Ovary (tissue), 7 donors: ENCODE measurements at regions not wholly inside any gene's neighbourhood (a gene's known extent, or its start where the extent isn't known, plus 50 kb on each side); places are given as distances from the start of the nearest gene placed in this dataset.

ENCODE experiments used
- DNase-seq, 5 donors: peaks; one replicate each; pipeline ENCODE4 v3.0.0-alpha.2; 2019 to 2020
- H3K27ac ChIP-seq, 2 donors: fragments of 200-600 bp; one replicate each; pipeline versions ENCODE4 v1.5.1 to v1.8.0; 2019 to 2022
- H3K27me3 ChIP-seq: fragments of 200-600 bp; one replicate; pipeline ENCODE4 v1.8.0; 2022
- H3K36me3 ChIP-seq: fragments of 200-600 bp; sonication (generic); one replicate; pipeline ENCODE4 v1.5.1; 2019
- H3K4me1 ChIP-seq: one replicate; pipeline ENCODE4 v1.8.1; 2013; ENCODE audit warnings: mild to moderate bottlenecking, moderate library complexity; ENCODE audit not compliant: insufficient read depth
- H3K4me3 ChIP-seq: fragments of 200-600 bp; sonication (generic); one replicate; pipeline ENCODE4 v1.5.1; 2017
- H3K9me3 ChIP-seq, 2 donors: fragments of 200-600 bp in 1 of 2; sonication (generic) in 1 of 2; one replicate each; pipeline versions ENCODE4 v1.5.1 to v1.8.1; 2013 to 2019; ENCODE audit warnings: mild to moderate bottlenecking in 1 of 2, moderate library complexity in 1 of 2
- EP300 ChIP-seq: sonication (generic); formaldehyde crosslinking; IDR thresholded peaks from one replicate; pipeline ENCODE4 v1.6.1; 2017; ENCODE audit warnings: antibody characterized with exemption
- POLR2A ChIP-seq: fragments of 450-650 bp; IDR thresholded peaks from one replicate; pipeline ENCODE4 v1.6.1; 2017; ENCODE audit warnings: antibody characterized with exemption, mild to moderate bottlenecking, moderate library complexity
- WGBS, 3 donors: extraction: QIAGEN DNeasy Blood & Tissue Kit in 1 of 3; methylation state at CpG; one replicate each; pipeline versions ENCODE4 v1.1.5 to v1.1.7; 2013 to 2017; 5-methylcytosine and 5-hydroxymethylcytosine counted together
- intact Hi-C, 4 donors: fragments of 100-400 bp; cut with DNase I; formaldehyde crosslinking; loops; one replicate each; pipeline versions ENCODE4 v1.11.0 to v1.15.1; 2022 to 2023
- TF ChIP-seq, protein P1 (sequence below), 3 donors: fragments of 450-650 bp in 2 of 3; fragments of 200-600 bp in 1 of 3; IDR thresholded peaks; one replicate each; pipeline versions ENCODE4 v1.5.1 to v1.8.0; 2016 to 2022; ENCODE audit warnings: antibody characterized with exemption in 3 of 3, mild to moderate bottlenecking in 1 of 3
- donor health status: DM: no; HTN: no; CAD: no; lungs with moderate emphysema.
- donor health status: DM: no; HTN: no; CAD: no.
- donor health status: Bipolar disorder and iron deficiency.
- donor health status: DM: no; HTN: no; CAD: no.
- donor health status: DM: yes; HTN: yes; CAD: no.

GRCh38 chrX:124726881-124727280 is 380.5 kb downstream of the SH2D1A start:
- H3K27me3 ChIP-seq: no peaks in the 10 kb centered on the region
- no peak for DNase-seq
- H3K4me3 ChIP-seq: no peak overlapping the region
- TF ChIP-seq, protein P1, sequence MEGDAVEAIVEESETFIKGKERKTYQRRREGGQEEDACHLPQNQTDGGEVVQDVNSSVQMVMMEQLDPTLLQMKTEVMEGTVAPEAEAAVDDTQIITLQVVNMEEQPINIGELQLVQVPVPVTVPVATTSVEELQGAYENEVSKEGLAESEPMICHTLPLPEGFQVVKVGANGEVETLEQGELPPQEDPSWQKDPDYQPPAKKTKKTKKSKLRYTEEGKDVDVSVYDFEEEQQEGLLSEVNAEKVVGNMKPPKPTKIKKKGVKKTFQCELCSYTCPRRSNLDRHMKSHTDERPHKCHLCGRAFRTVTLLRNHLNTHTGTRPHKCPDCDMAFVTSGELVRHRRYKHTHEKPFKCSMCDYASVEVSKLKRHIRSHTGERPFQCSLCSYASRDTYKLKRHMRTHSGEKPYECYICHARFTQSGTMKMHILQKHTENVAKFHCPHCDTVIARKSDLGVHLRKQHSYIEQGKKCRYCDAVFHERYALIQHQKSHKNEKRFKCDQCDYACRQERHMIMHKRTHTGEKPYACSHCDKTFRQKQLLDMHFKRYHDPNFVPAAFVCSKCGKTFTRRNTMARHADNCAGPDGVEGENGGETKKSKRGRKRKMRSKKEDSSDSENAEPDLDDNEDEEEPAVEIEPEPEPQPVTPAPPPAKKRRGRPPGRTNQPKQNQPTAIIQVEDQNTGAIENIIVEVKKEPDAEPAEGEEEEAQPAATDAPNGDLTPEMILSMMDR (IDR thresholded peaks at IDR 0.05): no peak
- TF ChIP-seq POLR2A (no peak), EP300 (no peak)
- intact Hi-C loops: no loop called here
- H3K27ac ChIP-seq: no peak overlapping the region
- H3K36me3 ChIP-seq: no peaks in the 10 kb centered on the region
- no peaks in the 10 kb centered on the region for H3K4me1 ChIP-seq
- H3K9me3 ChIP-seq: no peaks in the 10 kb centered on the region
- WGBS, 3 donors: 60 to 79% (median 71%) methylated on average over 1 of the region's 1 CpG

DNA sequence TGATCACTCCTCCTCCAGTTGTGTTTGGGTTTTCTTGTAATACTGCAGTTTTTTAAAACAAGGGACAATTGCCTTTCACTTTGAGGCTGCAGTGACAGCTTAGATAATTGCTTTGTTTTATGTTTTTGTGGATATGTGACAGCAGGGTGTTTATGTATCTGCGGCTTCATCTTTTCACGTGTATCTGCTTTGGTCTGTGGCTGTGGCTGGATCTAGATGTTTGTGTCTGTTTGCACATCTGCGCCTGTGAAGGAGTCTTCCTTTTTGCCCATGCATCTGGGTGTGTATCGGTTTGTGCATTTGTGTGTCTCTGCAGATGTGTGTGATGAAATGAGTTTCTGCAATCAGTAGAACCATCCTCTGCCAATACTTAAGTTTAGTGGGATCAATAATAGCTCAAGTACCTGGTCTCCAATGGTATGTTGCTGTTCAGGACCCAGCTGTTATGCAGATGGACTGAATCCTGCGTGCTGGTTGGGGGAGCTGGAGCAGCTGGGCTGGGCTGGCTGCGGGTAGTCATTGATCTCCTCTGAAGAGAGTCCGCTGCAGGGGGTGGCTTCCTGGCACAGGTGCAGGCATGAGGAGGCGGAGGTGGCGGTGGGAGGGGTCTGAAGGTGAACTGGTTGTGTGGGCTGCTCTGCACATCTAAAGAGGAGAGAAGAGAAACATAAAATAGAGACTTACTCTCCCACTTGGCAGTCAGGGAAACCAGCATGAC is 390.3 kb downstream of the SH2D1A start:
- no peak for DNase-seq
- Histone ChIP-seq H3K4me1 (no peaks in the 10 kb centered on the region), H3K27me3 (no peaks in the 10 kb centered on the region), H3K27ac (no peak overlapping the region), H3K9me3 (no peaks in the 10 kb centered on the region), H3K4me3 (no peak overlapping the region), H3K36me3 (no peaks in the 10 kb centered on the region)
- WGBS, 3 donors: 30 to 39% (median 34%) methylated on average over 9 of the region's 9 CpGs
- TF ChIP-seq POLR2A (no peak), EP300 (no peak)
- TF ChIP-seq, protein P1 (IDR thresholded peaks at IDR 0.05): no peak
- intact Hi-C loops: no loop called here

- Histone ChIP-seq H3K27me3 (no peaks in the 10 kb centered on the region), H3K27ac (no peak overlapping the region), H3K4me3 (no peak overlapping the region), H3K9me3 (no peaks in the 10 kb centered on the region), H3K4me1 (no peaks in the 10 kb centered on the region), H3K36me3 (no peaks in the 10 kb centered on the region)
- TF ChIP-seq, protein P1 (IDR thresholded peaks at IDR 0.05): no peak
- no peak for TF ChIP-seq EP300
- no peak for TF ChIP-seq POLR2A
- WGBS, 3 donors: 41 to 44% (median 44%) methylated on average over 4 of the region's 4 CpGs
- DNase-seq: no peak
- intact Hi-C loops: no loop called here
Measured at GRCh38 chrX:124737771-124738170, 391.4 kb downstream of the SH2D1A start.

- Histone ChIP-seq H3K27ac (no peak overlapping the region), H3K4me1 (no peaks in the 10 kb centered on the region), H3K9me3 (no peaks in the 10 kb centered on the region), H3K27me3 (no peaks in the 10 kb centered on the region), H3K36me3 (no peaks in the 10 kb centered on the region), H3K4me3 (no peak overlapping the region)
- TF ChIP-seq POLR2A (no peak), EP300 (no peak)
- TF ChIP-seq, protein P1 (IDR thresholded peaks at IDR 0.05): no peak
- WGBS, 3 donors: 50 to 61% (median 61%) methylated on average over 2 of the region's 2 CpGs
- DNase-seq: no peak
- intact Hi-C loops: no loop called here
Measured at GRCh38 chrX:124747295-124747694, 400.9 kb downstream of the SH2D1A start.
